Ascending aorta (tissue), 2 donors: ENCODE measurements at regions not wholly inside any gene's neighbourhood (a gene's known extent, or its start where the extent isn't known, plus 50 kb on each side); places are given as distances from the start of the nearest gene placed in this dataset.

ENCODE experiments used
- DNase-seq, 2 donors: peaks; one replicate each; pipeline ENCODE4 v3.0.0-alpha.2; 2019; ENCODE audit warnings: low spot score in 2 of 2
- H3K27ac ChIP-seq, 2 donors: fragments of 200-600 bp; sonication (generic); one replicate each; pipeline ENCODE4 v1.5.1; 2016 to 2017; ENCODE audit warnings: mild to moderate bottlenecking in 1 of 2
- H3K27me3 ChIP-seq: fragments of 200-600 bp; sonication (generic); one replicate; pipeline ENCODE4 v1.5.1; 2017
- H3K36me3 ChIP-seq, 2 donors: fragments of 200-600 bp; sonication (generic); one replicate each; pipeline ENCODE4 v1.5.1; 2016
- H3K4me1 ChIP-seq, 2 donors: fragments of 200-600 bp; sonication (generic); one replicate each; pipeline ENCODE4 v1.5.1; 2016 to 2017; ENCODE audit warnings: mild to moderate bottlenecking in 1 of 2
- H3K4me3 ChIP-seq, 2 donors: fragments of 200-600 bp; sonication (generic); one replicate each; pipeline ENCODE4 v1.5.1; 2016 to 2017; ENCODE audit warnings: mild to moderate bottlenecking in 1 of 2
- H3K9me3 ChIP-seq, 2 donors: fragments of 200-600 bp; sonication (generic); one replicate each; pipeline ENCODE4 v1.5.1; 2016
- intact Hi-C: fragments of 100-400 bp; cut with DNase I; formaldehyde crosslinking; loops from one replicate; pipeline ENCODE4 v1.15.1; 2023
- TF ChIP-seq, protein P1 (sequence below), 3 experiments: fragments of 200-600 bp in 2 of 3; fragments of 450-650 bp in 1 of 3; sonication (generic) in 2 of 3; IDR thresholded peaks; one replicate each; pipeline ENCODE4 v1.5.1; 2016 to 2019; ENCODE audit warnings: antibody characterized with exemption in 3 of 3, mild to moderate bottlenecking in 1 of 3, moderate library complexity in 1 of 3

GRCh38 chr10:84588971-84589370, 260.6 kb downstream of the CCSER2 start:
- Histone ChIP-seq H3K4me1 (no peaks in the 10 kb centered on the region), H3K4me3 (no peak overlapping the region), H3K36me3 (no peaks in the 10 kb centered on the region), H3K27ac (no peak overlapping the region), H3K9me3 (no peaks in the 10 kb centered on the region), H3K27me3 (no peaks in the 10 kb centered on the region)
- TF ChIP-seq, protein P1, sequence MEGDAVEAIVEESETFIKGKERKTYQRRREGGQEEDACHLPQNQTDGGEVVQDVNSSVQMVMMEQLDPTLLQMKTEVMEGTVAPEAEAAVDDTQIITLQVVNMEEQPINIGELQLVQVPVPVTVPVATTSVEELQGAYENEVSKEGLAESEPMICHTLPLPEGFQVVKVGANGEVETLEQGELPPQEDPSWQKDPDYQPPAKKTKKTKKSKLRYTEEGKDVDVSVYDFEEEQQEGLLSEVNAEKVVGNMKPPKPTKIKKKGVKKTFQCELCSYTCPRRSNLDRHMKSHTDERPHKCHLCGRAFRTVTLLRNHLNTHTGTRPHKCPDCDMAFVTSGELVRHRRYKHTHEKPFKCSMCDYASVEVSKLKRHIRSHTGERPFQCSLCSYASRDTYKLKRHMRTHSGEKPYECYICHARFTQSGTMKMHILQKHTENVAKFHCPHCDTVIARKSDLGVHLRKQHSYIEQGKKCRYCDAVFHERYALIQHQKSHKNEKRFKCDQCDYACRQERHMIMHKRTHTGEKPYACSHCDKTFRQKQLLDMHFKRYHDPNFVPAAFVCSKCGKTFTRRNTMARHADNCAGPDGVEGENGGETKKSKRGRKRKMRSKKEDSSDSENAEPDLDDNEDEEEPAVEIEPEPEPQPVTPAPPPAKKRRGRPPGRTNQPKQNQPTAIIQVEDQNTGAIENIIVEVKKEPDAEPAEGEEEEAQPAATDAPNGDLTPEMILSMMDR (IDR thresholded peaks at IDR 0.05), result no peak
- intact Hi-C loops, result no loop called here
- DNase-seq, result no peak

GRCh38 chr10:84589526-84590205, 261.3 kb downstream of the CCSER2 start:
- Histone ChIP-seq H3K4me3 (no peak overlapping the region), H3K36me3 (no peaks in the 10 kb centered on the region), H3K4me1 (no peaks in the 10 kb centered on the region), H3K9me3 (no peaks in the 10 kb centered on the region), H3K27ac (no peak overlapping the region), H3K27me3 (no peaks in the 10 kb centered on the region)
- TF ChIP-seq, protein P1 (IDR thresholded peaks at IDR 0.05), result no peak
- intact Hi-C loops, result no loop called here
- no peak for DNase-seq

GRCh38 chr10:84590327-84591193, 262.2 kb downstream of the CCSER2 start:
- no peaks in the 10 kb centered on the region for H3K36me3 ChIP-seq
- H3K27me3 ChIP-seq, result no peaks in the 10 kb centered on the region
- TF ChIP-seq, protein P1 (IDR thresholded peaks at IDR 0.05), result no peak
- H3K27ac ChIP-seq, result no peak overlapping the region
- H3K4me3 ChIP-seq, result no peak overlapping the region
- intact Hi-C loops, result no loop called here
- H3K9me3 ChIP-seq, result no peaks in the 10 kb centered on the region
- H3K4me1 ChIP-seq, result no peaks in the 10 kb centered on the region
- no peak for DNase-seq

- H3K27me3 ChIP-seq, result no peaks in the 10 kb centered on the region
- no peak overlapping the region for H3K4me3 ChIP-seq
- H3K36me3 ChIP-seq, result no peaks in the 10 kb centered on the region
- intact Hi-C loops, result no loop called here
- no peaks in the 10 kb centered on the region for H3K4me1 ChIP-seq
- DNase-seq, result no peak
- H3K27ac ChIP-seq, result no peak overlapping the region
- TF ChIP-seq, protein P1 (IDR thresholded peaks at IDR 0.05), result no peak
- no peaks in the 10 kb centered on the region for H3K9me3 ChIP-seq
These were observed 265.1 kb downstream of the CCSER2 start for GRCh38 chr10:84593506-84593905.

DNA sequence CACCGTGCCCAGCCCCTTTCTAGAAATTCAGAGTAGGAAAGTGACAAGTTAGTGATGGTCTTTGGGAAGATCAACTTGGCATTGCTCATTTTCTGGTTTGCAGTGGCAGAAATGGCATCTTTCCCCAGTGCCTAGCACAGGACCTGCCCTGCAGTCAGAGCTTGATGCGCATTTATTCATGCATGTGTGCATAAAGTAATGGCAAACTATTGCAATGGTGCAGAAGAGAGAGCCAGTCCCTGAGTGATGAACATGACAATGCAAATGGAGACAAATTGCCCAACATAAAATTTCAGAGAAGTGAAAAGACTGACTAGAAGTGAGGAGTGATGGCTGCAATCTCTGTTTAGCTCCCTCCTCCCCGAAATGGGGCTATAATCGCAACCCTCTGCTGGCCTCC, 268.2 kb downstream of the CCSER2 start:
- Histone ChIP-seq H3K36me3 (no peaks in the 10 kb centered on the region), H3K4me3 (no peak overlapping the region), H3K9me3 (no peaks in the 10 kb centered on the region), H3K27ac (no peak overlapping the region), H3K27me3 (no peaks in the 10 kb centered on the region), H3K4me1 (no peaks in the 10 kb centered on the region)
- intact Hi-C loops, result no loop called here
- no peak for DNase-seq
- TF ChIP-seq, protein P1 (IDR thresholded peaks at IDR 0.05), result no peak
